ENCODE measurements at regions not wholly inside any gene's neighbourhood (a gene's known extent, or its start where the extent isn't known, plus 50 kb on each side); places are given as distances from the start of the nearest gene placed in this dataset.

DNA sequence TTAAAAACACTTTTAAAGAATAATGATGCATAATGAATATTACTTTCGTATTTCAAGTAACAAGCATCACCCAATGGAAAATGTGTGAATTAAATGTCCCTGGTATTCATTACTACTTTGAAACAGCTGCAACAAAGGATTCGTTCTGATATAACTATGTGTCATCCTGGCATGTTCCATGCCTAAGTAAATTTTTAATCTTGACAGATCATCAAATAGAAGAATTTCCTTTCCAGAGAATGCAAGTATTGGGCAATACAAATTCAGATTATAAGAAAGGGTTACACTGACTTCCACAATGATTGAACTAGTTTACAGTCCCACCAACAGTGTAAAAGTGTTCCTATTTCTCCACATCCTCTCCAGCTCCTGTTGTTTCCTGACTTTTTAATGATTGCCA, 105.3 kb downstream of the SPCS3 start:
- DNase-seq (ENCODE audit: insufficient read length, low spot score, missing footprints): no peak
- H3K4me1 ChIP-seq (ENCODE audit: insufficient read depth, low read length): peaks cover 8% of the 10 kb centered on the region
- H3K9me3 ChIP-seq (ENCODE audit: low read depth, low read length): no peaks in the 10 kb centered on the region
- H3K27ac ChIP-seq (ENCODE audit: low read depth, low read length): no peak overlapping the region
- no peaks in the 10 kb centered on the region for H3K79me2 ChIP-seq (ENCODE audit: insufficient read depth, low read length)
- TF ChIP-seq, protein P1, sequence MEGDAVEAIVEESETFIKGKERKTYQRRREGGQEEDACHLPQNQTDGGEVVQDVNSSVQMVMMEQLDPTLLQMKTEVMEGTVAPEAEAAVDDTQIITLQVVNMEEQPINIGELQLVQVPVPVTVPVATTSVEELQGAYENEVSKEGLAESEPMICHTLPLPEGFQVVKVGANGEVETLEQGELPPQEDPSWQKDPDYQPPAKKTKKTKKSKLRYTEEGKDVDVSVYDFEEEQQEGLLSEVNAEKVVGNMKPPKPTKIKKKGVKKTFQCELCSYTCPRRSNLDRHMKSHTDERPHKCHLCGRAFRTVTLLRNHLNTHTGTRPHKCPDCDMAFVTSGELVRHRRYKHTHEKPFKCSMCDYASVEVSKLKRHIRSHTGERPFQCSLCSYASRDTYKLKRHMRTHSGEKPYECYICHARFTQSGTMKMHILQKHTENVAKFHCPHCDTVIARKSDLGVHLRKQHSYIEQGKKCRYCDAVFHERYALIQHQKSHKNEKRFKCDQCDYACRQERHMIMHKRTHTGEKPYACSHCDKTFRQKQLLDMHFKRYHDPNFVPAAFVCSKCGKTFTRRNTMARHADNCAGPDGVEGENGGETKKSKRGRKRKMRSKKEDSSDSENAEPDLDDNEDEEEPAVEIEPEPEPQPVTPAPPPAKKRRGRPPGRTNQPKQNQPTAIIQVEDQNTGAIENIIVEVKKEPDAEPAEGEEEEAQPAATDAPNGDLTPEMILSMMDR (IDR thresholded peaks at IDR 0.05; ENCODE audit: extremely low read depth, low read depth, low read length): no peak
- peak overlapping the region; percentile 9 for H3K4me2 ChIP-seq (ENCODE audit: insufficient read depth, low read length)
- no peak overlapping the region for H3K4me3 ChIP-seq (ENCODE audit: insufficient read depth, low read length)
- H2AFZ ChIP-seq (ENCODE audit: low read length): no peak overlapping the region
- no peaks in the 10 kb centered on the region for H3K27me3 ChIP-seq (ENCODE audit: insufficient read depth, low read length)
- H3K36me3 ChIP-seq (ENCODE audit: insufficient read depth, low read length): no peaks in the 10 kb centered on the region
- no peaks in the 10 kb centered on the region for H4K20me1 ChIP-seq (ENCODE audit: insufficient read depth, low read length)

DNA sequence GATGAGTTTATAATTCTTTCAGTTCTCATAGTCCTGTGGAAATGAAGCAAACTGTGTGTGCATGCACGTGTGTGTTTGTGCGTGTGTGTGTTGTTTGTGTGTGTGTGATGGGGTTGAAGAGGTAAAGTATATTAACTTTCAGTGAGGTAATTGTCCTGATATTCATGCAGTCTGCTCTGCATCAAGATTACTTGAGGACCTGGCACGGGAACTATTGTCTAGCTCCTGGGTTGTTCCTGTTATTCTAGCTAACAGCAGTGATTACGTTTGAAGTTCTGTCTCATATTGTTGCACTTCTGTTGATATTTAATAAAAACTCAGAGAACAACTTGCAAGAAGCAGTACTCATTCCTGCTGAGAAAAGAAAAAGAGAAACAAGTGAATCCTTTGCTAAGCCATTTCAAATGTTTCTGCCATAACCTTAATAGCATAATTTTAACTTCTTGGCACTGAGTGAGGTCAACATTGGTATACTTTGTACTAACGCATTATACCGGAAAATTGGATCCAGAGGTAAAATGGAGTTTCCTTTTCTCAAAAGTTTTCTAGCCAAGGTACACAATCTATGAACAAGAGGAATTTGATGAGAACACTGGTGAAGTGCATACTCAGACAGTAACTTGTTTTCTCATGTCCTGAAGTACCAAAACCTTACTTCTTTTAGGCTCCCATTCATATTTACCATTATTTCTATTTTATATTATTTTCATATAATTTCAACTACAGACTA, 113.2 kb downstream of the SPCS3 start:
- Histone ChIP-seq H3K4me2 (ENCODE audit: insufficient read depth, low read length) (no peak overlapping the region), H3K9me3 (ENCODE audit: low read depth, low read length) (no peaks in the 10 kb centered on the region), H2AFZ (ENCODE audit: low read length) (no peak overlapping the region), H3K4me1 (ENCODE audit: insufficient read depth, low read length) (peaks cover 20% of the 10 kb centered on the region), H3K4me3 (ENCODE audit: insufficient read depth, low read length) (no peak overlapping the region), H3K27ac (ENCODE audit: low read depth, low read length) (no peak overlapping the region), H3K79me2 (ENCODE audit: insufficient read depth, low read length) (no peaks in the 10 kb centered on the region), H3K27me3 (ENCODE audit: insufficient read depth, low read length) (no peaks in the 10 kb centered on the region), H3K36me3 (ENCODE audit: insufficient read depth, low read length) (no peaks in the 10 kb centered on the region), H4K20me1 (ENCODE audit: insufficient read depth, low read length) (no peaks in the 10 kb centered on the region)
- TF ChIP-seq, protein P1 (IDR thresholded peaks at IDR 0.05; ENCODE audit: extremely low read depth, low read depth, low read length): no peak
- no peak for DNase-seq (ENCODE audit: insufficient read length, low spot score, missing footprints)

DNA sequence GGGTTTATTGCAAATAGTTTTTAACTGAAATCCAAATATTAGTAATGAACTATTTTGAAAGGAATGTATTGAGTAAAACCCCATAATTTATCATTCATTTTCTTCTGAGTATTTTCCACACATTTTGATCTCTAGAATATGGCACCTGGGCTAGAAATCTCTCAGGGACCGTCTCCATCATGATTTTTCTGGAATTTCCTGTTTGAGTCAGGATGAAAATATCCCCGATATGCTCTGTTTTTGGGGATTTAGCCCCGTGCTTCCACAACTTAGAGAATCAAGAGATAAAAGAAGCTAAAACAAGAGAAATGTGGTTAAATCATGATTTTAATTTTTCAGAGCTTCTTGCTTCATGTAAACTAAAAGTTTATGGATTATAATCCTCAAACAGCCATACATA, 114.2 kb downstream of the SPCS3 start:
- Histone ChIP-seq H3K4me3 (ENCODE audit: insufficient read depth, low read length) (no peak overlapping the region), H3K79me2 (ENCODE audit: insufficient read depth, low read length) (no peaks in the 10 kb centered on the region), H4K20me1 (ENCODE audit: insufficient read depth, low read length) (no peaks in the 10 kb centered on the region), H3K4me2 (ENCODE audit: insufficient read depth, low read length) (peak overlapping the region; percentile 2), H3K4me1 (ENCODE audit: insufficient read depth, low read length) (peaks cover 20% of the 10 kb centered on the region), H3K36me3 (ENCODE audit: insufficient read depth, low read length) (no peaks in the 10 kb centered on the region), H3K9me3 (ENCODE audit: low read depth, low read length) (no peaks in the 10 kb centered on the region), H3K27me3 (ENCODE audit: insufficient read depth, low read length) (no peaks in the 10 kb centered on the region), H2AFZ (ENCODE audit: low read length) (peak overlapping the region; percentile 36), H3K27ac (ENCODE audit: low read depth, low read length) (no peak overlapping the region)
- TF ChIP-seq, protein P1 (IDR thresholded peaks at IDR 0.05; ENCODE audit: extremely low read depth, low read depth, low read length): no peak
- DNase-seq (ENCODE audit: insufficient read length, low spot score, missing footprints): no peak

DNA sequence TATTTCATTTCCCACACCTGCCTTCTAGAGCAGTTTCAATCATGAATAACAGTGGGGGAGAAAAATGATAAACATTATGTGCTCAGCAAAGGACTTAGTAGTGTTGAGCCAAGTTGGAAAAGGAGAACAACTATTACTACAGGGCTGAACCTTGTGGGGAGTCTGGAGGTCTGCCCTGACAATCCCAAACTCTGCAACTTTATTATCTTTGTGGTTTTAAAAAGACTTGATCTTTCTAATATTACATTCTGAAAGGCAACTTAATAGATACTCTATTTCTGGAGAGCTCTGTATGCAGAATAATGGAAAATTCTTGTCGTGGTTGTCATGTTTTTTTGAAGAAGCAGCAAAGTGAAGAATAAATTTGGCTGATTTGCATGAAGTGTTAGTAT, 116.1 kb downstream of the SPCS3 start:
- no peak overlapping the region for H3K4me3 ChIP-seq (ENCODE audit: insufficient read depth, low read length)
- TF ChIP-seq, protein P1 (IDR thresholded peaks at IDR 0.05; ENCODE audit: extremely low read depth, low read depth, low read length): no peak
- no peaks in the 10 kb centered on the region for H4K20me1 ChIP-seq (ENCODE audit: insufficient read depth, low read length)
- no peak for DNase-seq (ENCODE audit: insufficient read length, low spot score, missing footprints)
- H3K79me2 ChIP-seq (ENCODE audit: insufficient read depth, low read length): no peaks in the 10 kb centered on the region
- peaks cover 20% of the 10 kb centered on the region for H3K4me1 ChIP-seq (ENCODE audit: insufficient read depth, low read length)
- H3K36me3 ChIP-seq (ENCODE audit: insufficient read depth, low read length): no peaks in the 10 kb centered on the region
- no peak overlapping the region for H2AFZ ChIP-seq (ENCODE audit: low read length)
- H3K27ac ChIP-seq (ENCODE audit: low read depth, low read length): peak overlapping the region; percentile 64
- no peaks in the 10 kb centered on the region for H3K27me3 ChIP-seq (ENCODE audit: insufficient read depth, low read length)
- no peaks in the 10 kb centered on the region for H3K9me3 ChIP-seq (ENCODE audit: low read depth, low read length)
- peak overlapping the region; percentile 7 for H3K4me2 ChIP-seq (ENCODE audit: insufficient read depth, low read length)

Measured in osteoblast (primary cell).